ENCODE measurements at regions not wholly inside any gene's neighbourhood (a gene's known extent, or its start where the extent isn't known, plus 50 kb on each side); places are given as distances from the start of the nearest gene placed in this dataset.
A peak's percentile ranks its signal among the peaks of the same experiment; 100 is the strongest.

- Histone ChIP-seq H2AFZ (ENCODE audit: low read length) (no peak overlapping the region), H3K14ac (ENCODE audit: insufficient read length) (no peak overlapping the region), H3K4me2 (ENCODE audit: insufficient read depth in 1 of 2, low read depth in 2 of 2, low read length in 2 of 2) (peak overlapping the region; percentile 31 to 35; a peak in 2 of 4 replicates), H2BK15ac (ENCODE audit: low read length) (no peak overlapping the region), H3K9ac (replicated peaks in 1 of 4; ENCODE audit: extremely low read depth in 1 of 4, low read depth in 3 of 4, low read length in 3 of 4) (no peak overlapping the region), H3K4me1 (replicated peaks in 1 of 4; ENCODE audit: control insufficient read depth in 3 of 4, insufficient read depth in 4 of 4, low read length in 3 of 4) (peaks cover 5 to 26% (median 14%) of the 10 kb centered on the region in 4 experiments; a peak in 5 of 7 replicates), H2BK20ac (ENCODE audit: low read length) (peak overlapping the region; percentile 73; the same call in 1 of the 2 replicates), H2BK120ac (replicated peaks; ENCODE audit: low read depth, low read length) (no peak overlapping the region), H2BK12ac (ENCODE audit: low read depth, low read length) (no peak overlapping the region), H3K27ac (ENCODE audit: low read depth, low read length) (no peak overlapping the region), H3K4ac (replicated peaks; ENCODE audit: insufficient read length, low read depth, low read length) (no peak overlapping the region), H3K27me3 (replicated peaks in 1 of 4; ENCODE audit: control insufficient read depth in 3 of 4, extremely low read depth in 1 of 4, insufficient read depth in 3 of 4, low read length in 3 of 4) (no peaks in the 10 kb centered on the region), H4K91ac (replicated peaks; ENCODE audit: insufficient read length, low read length) (no peak overlapping the region), H2BK5ac (ENCODE audit: low read depth, low read length) (no peak overlapping the region), H3K79me2 (ENCODE audit: control insufficient read depth in 1 of 2, insufficient read depth in 2 of 2, low read length in 2 of 2) (no peaks in the 10 kb centered on the region), H3K23me2 (ENCODE audit: low read depth, low read length) (0 out of 2 replicates have a peak, but pooled peaks cover 2% of the 10 kb centered on the region), H3K4me3 (ENCODE audit: extremely low read depth in 1 of 4, insufficient read depth in 2 of 4, low read depth in 3 of 4, low read length in 4 of 4) (no peak overlapping the region), H2AK5ac (ENCODE audit: low read depth, low read length) (no peak overlapping the region), H3K18ac (ENCODE audit: extremely low read depth, low read length) (no peak overlapping the region), H4K20me1 (replicated peaks in 1 of 2; ENCODE audit: control insufficient read depth in 1 of 2, insufficient read depth in 2 of 2, low read length in 2 of 2) (no peaks in the 10 kb centered on the region), H3K56ac (replicated peaks; ENCODE audit: insufficient read length, low read depth, low read length) (no peak overlapping the region), H4K8ac (ENCODE audit: extremely low read depth, insufficient read depth, low read length) (no peak overlapping the region), H4K5ac (ENCODE audit: insufficient read length, low read depth, low read length) (no peak overlapping the region), H3K36me3 (ENCODE audit: control insufficient read depth in 2 of 4, insufficient read depth in 4 of 4, low read length in 3 of 4) (no peaks in the 10 kb centered on the region), H3K9me3 (ENCODE audit: insufficient read depth in 2 of 2, low read depth in 1 of 2, low read length in 1 of 2) (peaks cover 3 to 7% of the 10 kb centered on the region in 2 experiments; a peak in 2 of 4 replicates), H3K23ac (ENCODE audit: insufficient read length) (no peak overlapping the region), H3K79me1 (ENCODE audit: low read depth, low read length) (no peaks in the 10 kb centered on the region)
- WGBS, 2 experiments (ENCODE audit: extremely low coverage in 1 of 2, insufficient coverage in 1 of 2, insufficient read length in 1 of 2, insufficient replicate concordance in 2 of 2, low coverage in 1 of 2, low lambda C conversion rate in 2 of 2, missing lambda C conversion rate in 1 of 2), result 57% methylated on average over 2 of the region's 2 CpGs; no CpG with 5 or more reads in 1 of the 2 experiments
- FAIRE-seq, result no peak
- ChIA-PET CTCF (ENCODE audit: partially characterized antibody) (interaction anchor here (0.7 to 0.9 kb wide), 2 partner anchors 538 to 1215 kb away, joined by 3 read pairs; no protein-coding TSS in a partner anchor), POLR2A (ENCODE audit: partially characterized antibody) (no interaction called here)
- DNase-seq (ENCODE audit: low read depth in 1 of 2, low spot score in 2 of 2), result no peak
- TF ChIP-seq POLR2A (IDR thresholded peaks at IDR 0.05; ENCODE audit: control extremely low read depth in 1 of 2, low read depth in 2 of 2, low read length in 2 of 2) (no peak), FOSL1 (IDR thresholded peaks at IDR 0.05; ENCODE audit: insufficient read depth, low read depth, low read length) (no peak), SP1 (IDR thresholded peaks at IDR 0.05; ENCODE audit: low read depth, low read length) (no peak), RAD21 (IDR thresholded peaks at IDR 0.05 in 1 of 2, conservative IDR thresholded peaks at IDR 0.05 in 1 of 2; ENCODE audit: low read depth in 2 of 2, low read length in 2 of 2) (no peak), RBBP5 (IDR thresholded peaks at IDR 0.05; ENCODE audit: borderline replicate concordance, low read depth, low read length) (no peak), ASH2L (IDR thresholded peaks at IDR 0.05; ENCODE audit: low read length) (no peak), NRF1 (IDR thresholded peaks at IDR 0.05; ENCODE audit: low read depth, low read length) (no peak), GTF2F1 (IDR thresholded peaks at IDR 0.05; ENCODE audit: borderline replicate concordance, low read depth, low read length) (no peak), RNF2 (IDR thresholded peaks at IDR 0.05; ENCODE audit: borderline replicate concordance, low read depth, low read length, missing control alignments, poor library complexity, severe bottlenecking) (no peak)
Measured at GRCh38 chr16:65728652-65729051, 606.8 kb upstream of the CDH11 start.

Measured in H1 (cell line).